ENCODE measurements at regions not wholly inside any gene's neighbourhood (a gene's known extent, or its start where the extent isn't known, plus 50 kb on each side); places are given as distances from the start of the nearest gene placed in this dataset.
"Not testable (repeated sequence)": the region's sequence is repeated elsewhere in the genome, so short reads cannot be mapped to it uniquely, and the experiment has no call there.

DNA sequence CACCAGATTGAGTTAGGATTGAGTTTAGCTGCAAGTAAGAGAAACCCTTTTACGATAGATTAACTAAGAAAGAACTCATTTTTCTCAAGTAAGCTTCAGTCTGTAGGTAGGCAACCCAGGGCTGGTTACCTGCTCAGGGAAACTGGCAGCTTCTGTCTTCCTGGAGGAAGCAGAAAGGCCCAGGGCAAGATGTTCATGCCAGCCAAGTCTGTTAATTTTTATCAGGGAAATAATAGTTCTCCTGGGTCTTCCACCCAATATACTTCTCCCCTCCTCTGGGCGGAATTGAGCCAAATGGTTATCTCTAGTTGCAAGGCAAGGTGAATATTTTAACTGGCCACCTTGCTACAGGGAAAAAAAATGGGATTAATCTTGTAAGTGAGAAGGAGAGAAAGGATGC is 98.2 kb downstream of the UTRN start:
- no peaks in the 10 kb centered on the region for H3K36me3 ChIP-seq
- intact Hi-C loops (cut with DNase I): no loop called here
- H3K4me3 ChIP-seq: no peak overlapping the region
- no peaks in the 10 kb centered on the region for H3K9me3 ChIP-seq
- peaks cover 36% of the 10 kb centered on the region for H3K4me1 ChIP-seq
- TF ChIP-seq POLR2AphosphoS5 (IDR thresholded peaks at IDR 0.05; ENCODE audit: insufficient read depth in 1 of 2, low read depth in 1 of 2): no peak
- no peak for TF ChIP-seq CTCF (IDR thresholded peaks at IDR 0.05)
- no peak for TF ChIP-seq POLR2A (IDR thresholded peaks at IDR 0.05)
- no peak for DNase-seq (ENCODE audit: extremely low spot score in 2 of 2)
- H3K27me3 ChIP-seq: no peaks in the 10 kb centered on the region
- no peak overlapping the region for H3K27ac ChIP-seq

GRCh38 chr6:144384427-144384826 is 99.3 kb downstream of the UTRN start:
- no peaks in the 10 kb centered on the region for H3K36me3 ChIP-seq
- no peak for TF ChIP-seq POLR2AphosphoS5 (IDR thresholded peaks at IDR 0.05; ENCODE audit: insufficient read depth in 1 of 2, low read depth in 1 of 2)
- H3K4me3 ChIP-seq: no peak overlapping the region
- no peak for DNase-seq (ENCODE audit: extremely low spot score in 2 of 2)
- H3K27me3 ChIP-seq: no peaks in the 10 kb centered on the region
- H3K4me1 ChIP-seq: peaks cover 25% of the 10 kb centered on the region
- no peak overlapping the region for H3K27ac ChIP-seq
- intact Hi-C loops (cut with DNase I): no loop called here
- no peaks in the 10 kb centered on the region for H3K9me3 ChIP-seq

- H3K4me1 ChIP-seq; H3K4me3 ChIP-seq; H3K9me3 ChIP-seq; H3K27ac ChIP-seq; H3K27me3 ChIP-seq; H3K36me3 ChIP-seq; intact Hi-C loops (cut with DNase I); DNase-seq (ENCODE audit: extremely low spot score in 2 of 2): not testable (repeated sequence)
These were observed 104.3 kb downstream of the UTRN start for GRCh38 chr6:144389474-144389873.

DNA sequence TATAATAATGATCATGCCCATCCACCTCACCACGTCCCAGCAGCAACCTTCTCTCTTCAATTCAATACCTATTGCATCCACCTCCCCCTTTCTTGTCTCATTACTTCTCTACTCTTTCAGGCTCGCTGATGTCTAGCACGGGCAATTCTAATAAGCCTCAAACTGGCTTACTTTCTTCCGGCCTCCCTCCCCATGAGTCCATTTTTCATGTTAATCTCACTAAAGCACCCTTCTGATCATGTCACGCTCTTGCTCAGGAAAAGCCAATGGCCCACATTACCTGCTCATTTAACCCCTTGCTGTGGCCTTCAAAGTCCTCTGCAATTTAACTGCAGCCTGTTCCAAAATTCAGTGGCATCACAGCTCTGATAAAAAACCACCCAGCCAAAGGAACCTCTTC is 105.1 kb downstream of the UTRN start:
- Histone ChIP-seq H3K36me3 (no peaks in the 10 kb centered on the region), H3K27me3 (no peaks in the 10 kb centered on the region), H3K4me3 (no peak overlapping the region), H3K9me3 (no peaks in the 10 kb centered on the region), H3K4me1 (no peaks in the 10 kb centered on the region), H3K27ac (no peak overlapping the region)
- DNase-seq (ENCODE audit: extremely low spot score in 2 of 2): no peak
- intact Hi-C loops (cut with DNase I): no loop called here
- TF ChIP-seq POLR2AphosphoS5 (IDR thresholded peaks at IDR 0.05; ENCODE audit: insufficient read depth in 1 of 2, low read depth in 1 of 2) (no peak), CTCF (IDR thresholded peaks at IDR 0.05) (no peak), POLR2A (IDR thresholded peaks at IDR 0.05) (no peak)

GRCh38 chr6:144390886-144391285 is 105.8 kb downstream of the UTRN start:
- Histone ChIP-seq H3K36me3 (no peaks in the 10 kb centered on the region), H3K9me3 (no peaks in the 10 kb centered on the region), H3K4me1 (no peaks in the 10 kb centered on the region), H3K27ac (no peak overlapping the region), H3K27me3 (no peaks in the 10 kb centered on the region), H3K4me3 (no peak overlapping the region)
- DNase-seq (ENCODE audit: extremely low spot score in 2 of 2): no peak
- no peak for TF ChIP-seq POLR2A (IDR thresholded peaks at IDR 0.05)
- TF ChIP-seq POLR2AphosphoS5 (IDR thresholded peaks at IDR 0.05; ENCODE audit: insufficient read depth in 1 of 2, low read depth in 1 of 2): no peak
- TF ChIP-seq CTCF (IDR thresholded peaks at IDR 0.05): no peak
- intact Hi-C loops (cut with DNase I): no loop called here

GRCh38 chr6:144392536-144392935 is 107.4 kb downstream of the UTRN start:
- TF ChIP-seq POLR2AphosphoS5 (IDR thresholded peaks at IDR 0.05; ENCODE audit: insufficient read depth in 1 of 2, low read depth in 1 of 2): no peak
- TF ChIP-seq CTCF (IDR thresholded peaks at IDR 0.05): no peak
- no peak for TF ChIP-seq POLR2A (IDR thresholded peaks at IDR 0.05)
- no peak overlapping the region for H3K27ac ChIP-seq
- no peaks in the 10 kb centered on the region for H3K36me3 ChIP-seq
- H3K9me3 ChIP-seq: no peaks in the 10 kb centered on the region
- H3K4me1 ChIP-seq: no peaks in the 10 kb centered on the region
- no peak for DNase-seq (ENCODE audit: extremely low spot score in 2 of 2)
- H3K4me3 ChIP-seq: no peak overlapping the region
- H3K27me3 ChIP-seq: no peaks in the 10 kb centered on the region
- intact Hi-C loops (cut with DNase I): no loop called here

Measured in vagina (tissue), 2 donors.